Thyroid gland (tissue), 4 donors: ENCODE measurements at regions not wholly inside any gene's neighbourhood (a gene's known extent, or its start where the extent isn't known, plus 50 kb on each side); places are given as distances from the start of the nearest gene placed in this dataset.
"Not testable (repeated sequence)": the region's sequence is repeated elsewhere in the genome, so short reads cannot be mapped to it uniquely, and the experiment has no call there.

Experiments used
- POLR2A ChIP-seq, 2 donors: fragments of 450-650 bp; IDR thresholded peaks; one replicate each; pipeline ENCODE4 v1.6.1; 2017; ENCODE audit warnings: antibody characterized with exemption in 2 of 2, mild to moderate bottlenecking in 2 of 2, moderate library complexity in 1 of 2
- TF ChIP-seq, protein P1 (sequence below), 6 experiments: fragments of 200-600 bp in 3 of 6; fragments of 450-650 bp in 3 of 6; sonication (generic) in 3 of 6; IDR thresholded peaks; one replicate each; pipeline ENCODE4 v1.5.1; 2016 to 2019; ENCODE audit warnings: antibody characterized with exemption in 6 of 6, mild to moderate bottlenecking in 2 of 6, inconsistent platforms in 1 of 6, moderate library complexity in 1 of 6

DNA sequence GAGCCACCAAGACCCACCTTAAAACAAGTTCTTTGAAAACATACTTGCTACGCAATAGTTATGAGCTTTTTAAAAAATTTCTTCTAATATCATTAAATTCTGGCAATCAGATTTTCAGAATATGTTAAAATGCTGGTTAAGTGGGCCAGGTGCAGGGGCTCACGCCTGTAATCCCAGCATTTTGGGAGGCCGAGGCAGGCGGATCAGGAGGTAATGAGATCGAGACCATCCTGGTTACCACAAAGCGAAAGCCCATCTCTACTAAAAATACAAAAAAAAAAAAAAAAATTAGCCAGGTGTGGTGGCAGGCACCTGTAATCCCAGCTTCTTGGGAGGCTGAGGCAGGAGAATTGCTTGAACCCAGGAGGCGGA lies 4751.6 kb upstream of the OR11H1 start:
- TF ChIP-seq, protein P1, sequence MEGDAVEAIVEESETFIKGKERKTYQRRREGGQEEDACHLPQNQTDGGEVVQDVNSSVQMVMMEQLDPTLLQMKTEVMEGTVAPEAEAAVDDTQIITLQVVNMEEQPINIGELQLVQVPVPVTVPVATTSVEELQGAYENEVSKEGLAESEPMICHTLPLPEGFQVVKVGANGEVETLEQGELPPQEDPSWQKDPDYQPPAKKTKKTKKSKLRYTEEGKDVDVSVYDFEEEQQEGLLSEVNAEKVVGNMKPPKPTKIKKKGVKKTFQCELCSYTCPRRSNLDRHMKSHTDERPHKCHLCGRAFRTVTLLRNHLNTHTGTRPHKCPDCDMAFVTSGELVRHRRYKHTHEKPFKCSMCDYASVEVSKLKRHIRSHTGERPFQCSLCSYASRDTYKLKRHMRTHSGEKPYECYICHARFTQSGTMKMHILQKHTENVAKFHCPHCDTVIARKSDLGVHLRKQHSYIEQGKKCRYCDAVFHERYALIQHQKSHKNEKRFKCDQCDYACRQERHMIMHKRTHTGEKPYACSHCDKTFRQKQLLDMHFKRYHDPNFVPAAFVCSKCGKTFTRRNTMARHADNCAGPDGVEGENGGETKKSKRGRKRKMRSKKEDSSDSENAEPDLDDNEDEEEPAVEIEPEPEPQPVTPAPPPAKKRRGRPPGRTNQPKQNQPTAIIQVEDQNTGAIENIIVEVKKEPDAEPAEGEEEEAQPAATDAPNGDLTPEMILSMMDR (IDR thresholded peaks at IDR 0.05): not testable (repeated sequence)
- TF ChIP-seq POLR2A (IDR thresholded peaks at IDR 0.05): not testable (repeated sequence)
